H1 (cell line): ENCODE measurements at regions not wholly inside any gene's neighbourhood (a gene's known extent, or its start where the extent isn't known, plus 50 kb on each side); places are given as distances from the start of the nearest gene placed in this dataset.

Source experiments
- CTCF ChIA-PET: fragments of 300-600 bp; sonication (Branson Sonifier 250); formaldehyde crosslinking; loops from one replicate; lab custom pipeline; 2021; ENCODE audit not compliant: partially characterized antibody; lab: Charles Lee
- POLR2A ChIA-PET: fragments of 300-600 bp; sonication (Branson Sonifier 250); formaldehyde crosslinking; loops from one replicate; lab custom pipeline; 2021; ENCODE audit warnings: inconsistent platforms; ENCODE audit not compliant: partially characterized antibody; lab: Charles Lee
- DNase-seq, 2 experiments: peaks; one replicate each; pipeline versions ENCODE4 v3.0.0 to v3.0.0-alpha.2; 2010 to 2022; ENCODE audit warnings: low spot score in 2 of 2, low read depth in 1 of 2, mixed read lengths in 1 of 2
- FAIRE-seq: peaks from 2 replicates; lab custom pipeline; 2011; peaks lifted over from hg19 to GRCh38; lab: Jason Lieb, UNC
- H2AFZ ChIP-seq: 2 replicates; pipeline ENCODE4 v1.8.1; 2012; ENCODE audit warnings: low read length, inconsistent platforms
- H2AK5ac ChIP-seq: 2 replicates; pipeline ENCODE4 v1.6.1; 2013; ENCODE audit warnings: low read depth, low read length
- H2BK120ac ChIP-seq: replicated peaks from 2 replicates; pipeline ENCODE3; 2013; ENCODE audit warnings: low read depth, low read length, inconsistent platforms
- H2BK12ac ChIP-seq: 2 replicates; pipeline ENCODE4 v1.6.1; 2013; ENCODE audit warnings: low read depth, low read length
- H2BK15ac ChIP-seq: 2 replicates; pipeline ENCODE4 v1.6.1; 2013; ENCODE audit warnings: low read length
- H2BK20ac ChIP-seq: 2 replicates; pipeline ENCODE4 v1.6.1; 2013; ENCODE audit warnings: low read length
- H2BK5ac ChIP-seq: 2 replicates; pipeline ENCODE4 v1.6.1; 2013; ENCODE audit warnings: low read depth, low read length
- H3K14ac ChIP-seq: 2 replicates; pipeline ENCODE4 v1.6.1; 2013; ENCODE audit warnings: inconsistent platforms; ENCODE audit not compliant: insufficient read length
- H3K18ac ChIP-seq: 2 replicates; pipeline ENCODE4 v1.6.1; 2013; ENCODE audit warnings: low read length; ENCODE audit errors: extremely low read depth
- H3K23ac ChIP-seq: 2 replicates; pipeline ENCODE4 v1.6.1; 2013; ENCODE audit warnings: inconsistent platforms; ENCODE audit not compliant: insufficient read length
- H3K23me2 ChIP-seq: 2 replicates; pipeline ENCODE4 v1.6.1; 2013; ENCODE audit warnings: low read depth, low read length
- H3K27ac ChIP-seq: 2 replicates; pipeline ENCODE4 v1.6.1; 2011; ENCODE audit warnings: low read depth, low read length, inconsistent platforms
- H3K27me3 ChIP-seq, 4 experiments: replicated peaks in 1 of 4; 1 replicate in 1 of 4; 2 replicates in 3 of 4; pipeline versions ENCODE4 v1.6.1 to v1.8.1; 2011 to 2013; ENCODE audit warnings: low read length in 3 of 4, mild to moderate bottlenecking in 3 of 4, inconsistent platforms in 2 of 4, mixed read lengths in 2 of 4, moderate library complexity in 1 of 4; ENCODE audit not compliant: control insufficient read depth in 3 of 4, insufficient read depth in 3 of 4; ENCODE audit errors: extremely low read depth in 1 of 4
- H3K36me3 ChIP-seq, 4 experiments: 2 replicates each; pipeline versions ENCODE4 v1.6.1 to v1.8.1; 2011 to 2013; ENCODE audit warnings: mild to moderate bottlenecking in 4 of 4, low read length in 3 of 4, moderate library complexity in 2 of 4, control low read depth in 1 of 4, inconsistent platforms in 1 of 4; ENCODE audit not compliant: insufficient read depth in 4 of 4, control insufficient read depth in 2 of 4
- H3K4ac ChIP-seq: replicated peaks from 2 replicates; pipeline ENCODE3; 2013; ENCODE audit warnings: low read length, low read depth, mixed read lengths, inconsistent platforms; ENCODE audit not compliant: insufficient read length
- H3K4me1 ChIP-seq, 4 experiments: replicated peaks in 1 of 4; 1 replicate in 1 of 4; 2 replicates in 3 of 4; pipeline versions ENCODE4 v1.6.1 to v1.8.1; 2011 to 2013; ENCODE audit warnings: low read length in 3 of 4, inconsistent platforms in 2 of 4, mixed read lengths in 1 of 4; ENCODE audit not compliant: insufficient read depth in 4 of 4, control insufficient read depth in 3 of 4
- H3K4me2 ChIP-seq, 2 experiments: 2 replicates each; pipeline versions ENCODE4 v1.6.1 to v1.8.1; 2011 to 2013; ENCODE audit warnings: low read depth in 2 of 2, low read length in 2 of 2, control low read depth in 1 of 2, inconsistent platforms in 1 of 2, mild to moderate bottlenecking in 1 of 2; ENCODE audit not compliant: insufficient read depth in 1 of 2
- H3K4me3 ChIP-seq, 4 experiments: fragments of 200-600, 300-600 bp in 1 of 4; sonication (generic), shearing (Covaris generic), sonication (Bioruptor Twin) in 1 of 4; 2 replicates each; pipeline versions ENCODE4 v1.5.1 to v1.8.1; 2011 to 2016; ENCODE audit warnings: low read length in 4 of 4, low read depth in 3 of 4, control low read depth in 2 of 4, inconsistent platforms in 2 of 4, mild to moderate bottlenecking in 2 of 4, mixed read lengths in 1 of 4, moderate library complexity in 1 of 4; ENCODE audit not compliant: insufficient read depth in 2 of 4; ENCODE audit errors: extremely low read depth in 1 of 4
- H3K56ac ChIP-seq: replicated peaks from 2 replicates; pipeline ENCODE3; 2013; ENCODE audit warnings: low read depth, mild to moderate bottlenecking, mixed read lengths, low read length, inconsistent platforms; ENCODE audit not compliant: insufficient read length
- H3K79me1 ChIP-seq: 2 replicates; pipeline ENCODE4 v1.6.1; 2013; ENCODE audit warnings: low read depth, low read length, control low read depth
- H3K79me2 ChIP-seq, 2 experiments: 2 replicates each; pipeline versions ENCODE4 v1.6.1 to v1.8.1; 2012 to 2013; ENCODE audit warnings: low read length in 2 of 2, mild to moderate bottlenecking in 2 of 2, inconsistent platforms in 1 of 2; ENCODE audit not compliant: insufficient read depth in 2 of 2, control insufficient read depth in 1 of 2
- H3K9ac ChIP-seq, 4 experiments: replicated peaks in 1 of 4; 1 replicate in 1 of 4; 2 replicates in 3 of 4; pipeline versions ENCODE4 v1.6.1 to v1.8.1; 2011 to 2013; ENCODE audit warnings: low read depth in 3 of 4, low read length in 3 of 4, control low read depth in 2 of 4, mild to moderate bottlenecking in 2 of 4, moderate library complexity in 2 of 4, inconsistent platforms in 1 of 4; ENCODE audit errors: extremely low read depth in 1 of 4
- H3K9me3 ChIP-seq, 2 experiments: 2 replicates each; pipeline versions ENCODE4 v1.6.1 to v1.8.1; 2012 to 2013; ENCODE audit warnings: mild to moderate bottlenecking in 2 of 2, moderate library complexity in 2 of 2, control low read depth in 1 of 2, inconsistent platforms in 1 of 2, low read depth in 1 of 2, low read length in 1 of 2, mixed read lengths in 1 of 2; ENCODE audit not compliant: insufficient read depth in 2 of 2
- H4K20me1 ChIP-seq, 2 experiments: replicated peaks in 1 of 2; 2 replicates each; pipeline versions ENCODE3 to v1.8.1; 2011 to 2013; ENCODE audit warnings: inconsistent platforms in 2 of 2, low read length in 2 of 2, mild to moderate bottlenecking in 1 of 2; ENCODE audit not compliant: insufficient read depth in 2 of 2, control insufficient read depth in 1 of 2
- H4K5ac ChIP-seq: 2 replicates; pipeline ENCODE4 v1.6.1; 2013; ENCODE audit warnings: low read length, low read depth, mixed read lengths, inconsistent platforms; ENCODE audit not compliant: insufficient read length
- H4K8ac ChIP-seq: 2 replicates; pipeline ENCODE4 v1.8.0; 2013; ENCODE audit warnings: mild to moderate bottlenecking, moderate library complexity, low read length, inconsistent platforms; ENCODE audit not compliant: insufficient read depth; ENCODE audit errors: extremely low read depth
- H4K91ac ChIP-seq: replicated peaks from 2 replicates; pipeline ENCODE3; 2013; ENCODE audit warnings: low read length, mixed read lengths, inconsistent platforms; ENCODE audit not compliant: insufficient read length
- CBX5 ChIP-seq: fragments of 300-800, 300-1000 bp; sonication (generic); IDR thresholded peaks from 2 replicates; pipeline ENCODE4 v1.7.1; 2016; ENCODE audit warnings: antibody characterized with exemption, low read length, low read depth
- CBX8 ChIP-seq: fragments of 300-800, 300-1000 bp; sonication (generic); IDR thresholded peaks from 2 replicates; pipeline ENCODE4 v1.7.1; 2016; ENCODE audit warnings: low read depth, low read length, borderline replicate concordance
- CEBPB ChIP-seq: IDR thresholded peaks from 2 replicates; pipeline ENCODE4 v1.6.1; 2012; ENCODE audit warnings: low read depth, low read length
- CHD1 ChIP-seq: IDR thresholded peaks from 2 replicates; pipeline ENCODE4 v1.6.1; 2012; ENCODE audit warnings: low read depth, low read length, improper control_type of control experiment
- EGR1 ChIP-seq: IDR thresholded peaks from 2 replicates; pipeline ENCODE4 v1.6.1; 2011; ENCODE audit warnings: low read depth, low read length, borderline replicate concordance
- GTF2F1 ChIP-seq: IDR thresholded peaks from 2 replicates; pipeline ENCODE4 v1.6.1; 2012; ENCODE audit warnings: low read depth, low read length, improper control_type of control experiment, borderline replicate concordance
- KDM4A ChIP-seq: IDR thresholded peaks from one replicate; pipeline ENCODE4 v1.7.1; 2012; ENCODE audit warnings: low read depth, mild to moderate bottlenecking, moderate library complexity, low read length, inconsistent platforms; ENCODE audit not compliant: severe bottlenecking
- RBBP5 ChIP-seq: IDR thresholded peaks from 2 replicates; pipeline ENCODE4 v1.7.1; 2012; ENCODE audit warnings: low read depth, mild to moderate bottlenecking, inconsistent platforms, low read length, moderate library complexity, borderline replicate concordance
- SIRT6 ChIP-seq: IDR thresholded peaks from one replicate; pipeline ENCODE4 v1.7.1; 2012; ENCODE audit warnings: low read length, inconsistent platforms
- SIX5 ChIP-seq: IDR thresholded peaks from 2 replicates; pipeline ENCODE4 v1.6.1; 2011; ENCODE audit warnings: mild to moderate bottlenecking, low read depth, low read length
- SP1 ChIP-seq: IDR thresholded peaks from 2 replicates; pipeline ENCODE4 v1.6.1; 2011; ENCODE audit warnings: low read depth, low read length
- SRF ChIP-seq: IDR thresholded peaks from 2 replicates; pipeline ENCODE4 v1.6.1; 2011; ENCODE audit warnings: mild to moderate bottlenecking, low read depth, low read length, moderate library complexity
- WGBS, 2 experiments: shearing (Covaris generic) in 1 of 2; methylation state at CpG; one replicate each; pipeline versions ENCODE4 v1.1.6 to v1.1.7; 2013 to 2015; ENCODE audit warnings: low lambda C conversion rate in 2 of 2, mixed read lengths in 2 of 2, inconsistent platforms in 1 of 2, low coverage in 1 of 2, missing lambda C conversion rate in 1 of 2; ENCODE audit not compliant: insufficient replicate concordance in 2 of 2, insufficient coverage in 1 of 2, insufficient read length in 1 of 2; ENCODE audit errors: extremely low coverage in 1 of 2, missing lambda C conversion rate in 1 of 2; 5-methylcytosine and 5-hydroxymethylcytosine counted together
- TF ChIP-seq, protein P1 (sequence below): IDR thresholded peaks from 2 replicates; pipeline ENCODE4 v1.6.1; 2011; ENCODE audit warnings: low read length, improper control_type of control experiment
- TF ChIP-seq, protein P2 (sequence below): IDR thresholded peaks from 2 replicates; pipeline ENCODE4 v1.6.1; 2012; ENCODE audit warnings: inconsistent platforms

DNA sequence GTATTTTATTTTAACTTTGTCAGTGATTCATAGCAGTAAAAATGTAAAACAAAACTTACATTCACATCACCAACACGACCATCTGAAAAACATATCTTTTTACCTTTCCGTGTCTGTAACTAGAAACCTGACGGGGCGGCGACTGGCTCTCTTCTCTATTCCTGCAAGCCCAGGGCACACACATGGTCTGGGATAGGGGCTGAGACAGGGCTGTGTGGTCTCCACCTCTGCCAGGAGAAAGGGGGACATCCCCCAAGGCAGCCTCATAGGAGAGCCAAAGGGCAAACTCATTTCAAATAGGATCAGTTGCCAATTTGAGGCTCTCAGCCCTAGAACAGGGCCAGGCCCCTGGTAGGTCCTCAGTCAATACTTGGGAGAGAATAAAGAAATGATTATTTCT is 359.4 kb downstream of the TCERG1L start:
- Histone ChIP-seq H3K56ac (no peak overlapping the region), H3K4me1 (peaks cover 0 to 4% (median 0%) of the 10 kb centered on the region in 4 experiments; a peak in 2 of 7 replicates), H2BK12ac (no peak overlapping the region), H2AK5ac (no peak overlapping the region), H3K79me2 (no peaks in the 10 kb centered on the region), H3K4me3 (no peak overlapping the region), H4K8ac (no peak overlapping the region), H3K23me2 (no peaks in the 10 kb centered on the region), H3K79me1 (no peaks in the 10 kb centered on the region), H4K91ac (no peak overlapping the region), H2BK5ac (no peak overlapping the region), H3K4me2 (no peak overlapping the region), H3K27me3 (no peaks in the 10 kb centered on the region), H4K5ac (no peak overlapping the region), H2BK20ac (no peak overlapping the region), H3K14ac (no peak overlapping the region), H3K9me3 (no peaks in the 10 kb centered on the region), H3K27ac (no peak overlapping the region), H3K36me3 (no peaks in the 10 kb centered on the region), H2BK15ac (no peak overlapping the region), H3K18ac (no peak overlapping the region), H2AFZ (no peak overlapping the region), H3K23ac (no peak overlapping the region), H3K4ac (no peak overlapping the region), H3K9ac (no peak overlapping the region), H4K20me1 (no peaks in the 10 kb centered on the region), H2BK120ac (no peak overlapping the region)
- no peak for FAIRE-seq
- CTCF ChIA-PET: interaction anchor here (1.1 kb wide), 1 partner anchor 15 kb away, joined by 3 read pairs; no protein-coding TSS in a partner anchor
- POLR2A ChIA-PET: no interaction called here
- WGBS, 2 experiments: 100% methylated on average over 5 of the region's 5 CpGs; no CpG with 5 or more reads in 1 of the 2 experiments
- no peak for DNase-seq
- TF ChIP-seq, protein P1, sequence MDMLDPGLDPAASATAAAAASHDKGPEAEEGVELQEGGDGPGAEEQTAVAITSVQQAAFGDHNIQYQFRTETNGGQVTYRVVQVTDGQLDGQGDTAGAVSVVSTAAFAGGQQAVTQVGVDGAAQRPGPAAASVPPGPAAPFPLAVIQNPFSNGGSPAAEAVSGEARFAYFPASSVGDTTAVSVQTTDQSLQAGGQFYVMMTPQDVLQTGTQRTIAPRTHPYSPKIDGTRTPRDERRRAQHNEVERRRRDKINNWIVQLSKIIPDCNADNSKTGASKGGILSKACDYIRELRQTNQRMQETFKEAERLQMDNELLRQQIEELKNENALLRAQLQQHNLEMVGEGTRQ: no peak
- no peak for TF ChIP-seq CEBPB
- no peak for TF ChIP-seq SP1
- no peak for TF ChIP-seq CHD1
- no peak for TF ChIP-seq CBX8
- no peak for TF ChIP-seq SRF
- no peak for TF ChIP-seq GTF2F1
- no peak for TF ChIP-seq KDM4A
- no peak for TF ChIP-seq SIX5
- no peak for TF ChIP-seq SIRT6
- TF ChIP-seq EGR1: no peak
- no peak for TF ChIP-seq CBX5
- no peak for TF ChIP-seq RBBP5
- TF ChIP-seq, protein P2, sequence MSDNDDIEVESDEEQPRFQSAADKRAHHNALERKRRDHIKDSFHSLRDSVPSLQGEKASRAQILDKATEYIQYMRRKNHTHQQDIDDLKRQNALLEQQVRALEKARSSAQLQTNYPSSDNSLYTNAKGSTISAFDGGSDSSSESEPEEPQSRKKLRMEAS: no peak
